ENCODE measurements at regions not wholly inside any gene's neighbourhood (a gene's known extent, or its start where the extent isn't known, plus 50 kb on each side); places are given as distances from the start of the nearest gene placed in this dataset.

DNA sequence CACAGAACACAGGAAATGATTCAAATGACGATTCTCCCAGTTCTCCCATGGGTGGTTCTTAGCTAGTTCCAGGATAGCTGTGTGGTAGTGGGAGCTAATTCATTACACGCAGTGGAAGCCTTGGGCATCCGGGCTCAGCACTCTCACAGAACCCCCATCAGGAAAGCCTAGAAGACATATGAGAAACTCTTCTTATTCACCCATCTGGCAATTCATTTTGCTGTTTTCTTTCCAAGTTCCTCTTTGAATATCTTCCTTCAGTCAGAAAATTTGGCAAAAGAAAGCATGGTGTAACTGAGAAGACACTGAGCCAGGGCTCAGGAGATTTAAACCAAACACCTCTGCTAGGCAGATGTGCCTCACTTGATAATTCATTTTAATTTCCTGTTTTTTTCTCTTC, 85.2 kb upstream of the FN1 start:
- no peak overlapping the region for H3K27ac ChIP-seq (replicated peaks)
- no peak for DNase-seq (ENCODE audit: low read depth in 1 of 2, low spot score in 1 of 2)
- H3K27me3 ChIP-seq (ENCODE audit: insufficient read depth, poor library complexity, severe bottlenecking) = no peaks in the 10 kb centered on the region
- TF ChIP-seq POLR2AphosphoS5 (IDR thresholded peaks at IDR 0.05; ENCODE audit: low read depth) (no peak), SPI1 (IDR thresholded peaks at IDR 0.05; ENCODE audit: borderline replicate concordance, low read depth) (no peak), GABPA (IDR thresholded peaks at IDR 0.05; ENCODE audit: low read depth) (no peak)
- TF ChIP-seq, protein P1, sequence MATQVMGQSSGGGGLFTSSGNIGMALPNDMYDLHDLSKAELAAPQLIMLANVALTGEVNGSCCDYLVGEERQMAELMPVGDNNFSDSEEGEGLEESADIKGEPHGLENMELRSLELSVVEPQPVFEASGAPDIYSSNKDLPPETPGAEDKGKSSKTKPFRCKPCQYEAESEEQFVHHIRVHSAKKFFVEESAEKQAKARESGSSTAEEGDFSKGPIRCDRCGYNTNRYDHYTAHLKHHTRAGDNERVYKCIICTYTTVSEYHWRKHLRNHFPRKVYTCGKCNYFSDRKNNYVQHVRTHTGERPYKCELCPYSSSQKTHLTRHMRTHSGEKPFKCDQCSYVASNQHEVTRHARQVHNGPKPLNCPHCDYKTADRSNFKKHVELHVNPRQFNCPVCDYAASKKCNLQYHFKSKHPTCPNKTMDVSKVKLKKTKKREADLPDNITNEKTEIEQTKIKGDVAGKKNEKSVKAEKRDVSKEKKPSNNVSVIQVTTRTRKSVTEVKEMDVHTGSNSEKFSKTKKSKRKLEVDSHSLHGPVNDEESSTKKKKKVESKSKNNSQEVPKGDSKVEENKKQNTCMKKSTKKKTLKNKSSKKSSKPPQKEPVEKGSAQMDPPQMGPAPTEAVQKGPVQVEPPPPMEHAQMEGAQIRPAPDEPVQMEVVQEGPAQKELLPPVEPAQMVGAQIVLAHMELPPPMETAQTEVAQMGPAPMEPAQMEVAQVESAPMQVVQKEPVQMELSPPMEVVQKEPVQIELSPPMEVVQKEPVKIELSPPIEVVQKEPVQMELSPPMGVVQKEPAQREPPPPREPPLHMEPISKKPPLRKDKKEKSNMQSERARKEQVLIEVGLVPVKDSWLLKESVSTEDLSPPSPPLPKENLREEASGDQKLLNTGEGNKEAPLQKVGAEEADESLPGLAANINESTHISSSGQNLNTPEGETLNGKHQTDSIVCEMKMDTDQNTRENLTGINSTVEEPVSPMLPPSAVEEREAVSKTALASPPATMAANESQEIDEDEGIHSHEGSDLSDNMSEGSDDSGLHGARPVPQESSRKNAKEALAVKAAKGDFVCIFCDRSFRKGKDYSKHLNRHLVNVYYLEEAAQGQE (IDR thresholded peaks at IDR 0.05; ENCODE audit: insufficient replicate concordance, low read depth) = no peak
- TF ChIP-seq, protein P2, sequence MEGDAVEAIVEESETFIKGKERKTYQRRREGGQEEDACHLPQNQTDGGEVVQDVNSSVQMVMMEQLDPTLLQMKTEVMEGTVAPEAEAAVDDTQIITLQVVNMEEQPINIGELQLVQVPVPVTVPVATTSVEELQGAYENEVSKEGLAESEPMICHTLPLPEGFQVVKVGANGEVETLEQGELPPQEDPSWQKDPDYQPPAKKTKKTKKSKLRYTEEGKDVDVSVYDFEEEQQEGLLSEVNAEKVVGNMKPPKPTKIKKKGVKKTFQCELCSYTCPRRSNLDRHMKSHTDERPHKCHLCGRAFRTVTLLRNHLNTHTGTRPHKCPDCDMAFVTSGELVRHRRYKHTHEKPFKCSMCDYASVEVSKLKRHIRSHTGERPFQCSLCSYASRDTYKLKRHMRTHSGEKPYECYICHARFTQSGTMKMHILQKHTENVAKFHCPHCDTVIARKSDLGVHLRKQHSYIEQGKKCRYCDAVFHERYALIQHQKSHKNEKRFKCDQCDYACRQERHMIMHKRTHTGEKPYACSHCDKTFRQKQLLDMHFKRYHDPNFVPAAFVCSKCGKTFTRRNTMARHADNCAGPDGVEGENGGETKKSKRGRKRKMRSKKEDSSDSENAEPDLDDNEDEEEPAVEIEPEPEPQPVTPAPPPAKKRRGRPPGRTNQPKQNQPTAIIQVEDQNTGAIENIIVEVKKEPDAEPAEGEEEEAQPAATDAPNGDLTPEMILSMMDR (IDR thresholded peaks at IDR 0.05; ENCODE audit: insufficient read depth, low read length) = no peak
- H3K4me3 ChIP-seq (replicated peaks; ENCODE audit: insufficient read depth, low read length) = no peak overlapping the region

DNA sequence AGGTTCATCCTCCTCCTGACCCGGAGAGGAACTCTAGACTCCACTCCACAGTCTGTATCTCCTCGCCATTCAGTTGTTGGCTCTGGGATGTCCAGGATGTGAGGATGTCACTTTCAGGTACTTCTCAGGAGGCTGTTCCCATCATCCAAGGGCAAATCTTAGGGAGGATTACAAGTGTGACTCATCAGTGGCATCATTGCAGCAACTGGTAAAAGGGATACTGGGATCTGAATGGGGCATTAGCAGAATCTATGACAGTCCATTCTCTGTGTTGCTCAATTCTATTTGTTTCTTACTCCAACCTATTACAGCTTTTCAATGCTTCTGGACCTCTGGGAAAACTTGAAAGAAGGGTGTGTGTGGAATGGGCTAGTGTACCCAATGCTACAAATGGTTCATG, 81.5 kb upstream of the FN1 start:
- no peak for TF ChIP-seq GABPA (IDR thresholded peaks at IDR 0.05; ENCODE audit: low read depth)
- Histone ChIP-seq H3K27me3 (ENCODE audit: insufficient read depth, poor library complexity, severe bottlenecking) (no peaks in the 10 kb centered on the region), H3K27ac (replicated peaks) (no peak overlapping the region), H3K4me3 (replicated peaks; ENCODE audit: insufficient read depth, low read length) (no peak overlapping the region)
- no peak for DNase-seq (ENCODE audit: low read depth in 1 of 2, low spot score in 1 of 2)

DNA sequence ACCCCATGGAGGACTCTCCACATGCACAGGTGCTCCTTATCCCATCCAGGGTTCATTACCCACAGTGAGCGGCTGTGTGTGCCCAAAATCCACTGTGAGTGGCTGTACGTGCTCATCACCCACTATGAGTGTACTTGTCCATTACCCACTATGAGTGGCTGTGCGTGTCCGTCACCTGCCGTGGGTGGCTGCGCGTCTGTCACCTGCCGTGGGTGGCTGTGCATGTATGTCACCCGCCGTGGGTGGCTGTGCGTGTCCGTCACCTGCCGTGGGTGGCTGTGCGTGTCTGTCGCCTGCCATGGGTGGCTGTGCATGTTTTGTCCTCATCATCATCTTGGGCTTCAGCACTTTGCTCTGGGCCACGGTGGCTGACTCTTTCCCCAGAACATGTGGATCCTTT, 78.6 kb upstream of the FN1 start:
- no peak for DNase-seq (ENCODE audit: low read depth in 1 of 2, low spot score in 1 of 2)
- TF ChIP-seq SPI1 (IDR thresholded peaks at IDR 0.05; ENCODE audit: borderline replicate concordance, low read depth) (no peak), GABPA (IDR thresholded peaks at IDR 0.05; ENCODE audit: low read depth) (no peak), POLR2AphosphoS5 (IDR thresholded peaks at IDR 0.05; ENCODE audit: low read depth) (no peak)
- TF ChIP-seq, protein P2 (IDR thresholded peaks at IDR 0.05; ENCODE audit: insufficient read depth, low read length) = no peak
- TF ChIP-seq, protein P1 (IDR thresholded peaks at IDR 0.05; ENCODE audit: insufficient replicate concordance, low read depth) = no peak
- Histone ChIP-seq H3K27ac (replicated peaks) (no peak overlapping the region), H3K4me3 (replicated peaks; ENCODE audit: insufficient read depth, low read length) (no peak overlapping the region), H3K27me3 (ENCODE audit: insufficient read depth, poor library complexity, severe bottlenecking) (no peaks in the 10 kb centered on the region)

DNA sequence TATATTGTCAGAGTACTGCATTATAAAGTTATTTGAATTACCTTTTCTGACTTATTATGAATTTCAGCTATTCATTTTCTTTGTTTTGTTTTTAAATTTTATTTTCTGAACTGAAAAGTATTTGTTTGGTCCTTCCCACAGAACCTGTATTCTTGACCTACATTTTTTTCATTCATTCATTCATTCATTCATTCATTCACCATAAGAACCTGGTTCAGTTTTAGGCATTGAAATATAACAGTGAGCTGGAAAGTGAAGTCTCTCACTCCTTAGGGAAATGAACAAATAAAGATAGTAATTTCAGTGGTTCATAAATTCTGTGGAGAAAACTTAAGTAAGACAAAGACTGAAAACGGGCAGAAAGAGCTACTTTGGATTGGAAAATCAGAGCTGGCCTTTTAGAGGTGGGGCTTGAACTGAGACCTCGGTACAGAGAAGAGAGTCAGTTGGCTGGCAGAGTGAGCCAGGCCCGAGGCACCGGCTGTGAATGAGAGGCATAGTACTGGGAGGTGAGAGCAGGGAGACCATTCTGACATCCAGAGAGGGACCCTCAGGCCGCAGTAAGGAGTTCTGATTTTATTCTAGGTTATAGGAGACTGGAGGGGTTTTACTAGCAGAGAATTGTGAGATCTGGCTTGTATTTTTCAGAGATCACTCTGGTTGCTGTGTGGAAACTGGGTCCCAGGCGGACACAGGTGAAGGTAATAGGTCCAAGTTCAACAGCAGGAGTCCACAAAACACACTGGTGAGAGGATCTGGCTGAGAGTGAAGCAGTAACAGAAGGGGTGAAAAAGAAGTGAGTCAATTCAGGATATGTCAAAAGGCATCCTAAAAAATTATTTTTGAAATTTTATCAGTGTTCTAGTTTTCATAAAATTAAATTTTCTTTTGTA, 75.8 kb upstream of the FN1 start:
- Histone ChIP-seq H3K27ac (replicated peaks) (no peak overlapping the region), H3K4me3 (replicated peaks; ENCODE audit: insufficient read depth, low read length) (no peak overlapping the region), H3K27me3 (ENCODE audit: insufficient read depth, poor library complexity, severe bottlenecking) (no peaks in the 10 kb centered on the region)
- TF ChIP-seq POLR2AphosphoS5 (IDR thresholded peaks at IDR 0.05; ENCODE audit: low read depth) (no peak), GABPA (IDR thresholded peaks at IDR 0.05; ENCODE audit: low read depth) (no peak), SPI1 (IDR thresholded peaks at IDR 0.05; ENCODE audit: borderline replicate concordance, low read depth) (no peak)
- TF ChIP-seq, protein P1 (IDR thresholded peaks at IDR 0.05; ENCODE audit: insufficient replicate concordance, low read depth) = no peak
- TF ChIP-seq, protein P2 (IDR thresholded peaks at IDR 0.05; ENCODE audit: insufficient read depth, low read length) = no peak
- no peak for DNase-seq (ENCODE audit: low read depth in 1 of 2, low spot score in 1 of 2)

All from HL-60 (cell line).